Neutrophil (primary cell): ENCODE measurements at regions not wholly inside any gene's neighbourhood (a gene's known extent, or its start where the extent isn't known, plus 50 kb on each side); places are given as distances from the start of the nearest gene placed in this dataset.

Experiments used
- H3K27ac ChIP-seq: fragments of 200-600 bp; sonication (generic); 2 replicates; pipeline ENCODE4 v1.5.1; 2016; ENCODE audit warnings: mild to moderate bottlenecking, moderate library complexity
- H3K27me3 ChIP-seq: fragments of 200-600 bp; sonication (generic); 2 replicates; pipeline ENCODE4 v1.6.0; 2016; ENCODE audit warnings: mild to moderate bottlenecking
- H3K36me3 ChIP-seq: fragments of 200-600 bp; sonication (generic); 2 replicates; pipeline ENCODE4 v1.5.1; 2017
- H3K4me1 ChIP-seq, 2 experiments: fragments of 200-600 bp in 1 of 2; sonication (generic) in 1 of 2; 1 replicate in 1 of 2; 2 replicates in 1 of 2; pipeline versions ENCODE4 v1.5.1 to v1.6.1; 2013 to 2016; ENCODE audit warnings: low read depth in 1 of 2, low read length in 1 of 2, mild to moderate bottlenecking in 1 of 2, moderate library complexity in 1 of 2; ENCODE audit not compliant: control insufficient read depth in 1 of 2, insufficient read depth in 1 of 2
- H3K4me3 ChIP-seq, 2 experiments: fragments of 200-600 bp in 1 of 2; sonication (generic) in 1 of 2; 1 replicate in 1 of 2; 2 replicates in 1 of 2; pipeline ENCODE4 v1.5.1; 2013 to 2016; ENCODE audit warnings: low read depth in 1 of 2, low read length in 1 of 2, mild to moderate bottlenecking in 1 of 2, moderate library complexity in 1 of 2
- H3K9me3 ChIP-seq: fragments of 200-600 bp; sonication (generic); 2 replicates; pipeline ENCODE4 v1.5.1; 2016
- CTCF ChIP-seq: fragments of 200-600 bp; sonication (generic); IDR thresholded peaks from 2 replicates; pipeline ENCODE4 v1.5.1; 2016; ENCODE audit warnings: antibody characterized with exemption

- no peaks in the 10 kb centered on the region for H3K4me1 ChIP-seq
- no peak overlapping the region for H3K27ac ChIP-seq
- H3K36me3 ChIP-seq: no peaks in the 10 kb centered on the region
- no peak overlapping the region for H3K4me3 ChIP-seq
- no peaks in the 10 kb centered on the region for H3K27me3 ChIP-seq
- no peaks in the 10 kb centered on the region for H3K9me3 ChIP-seq
- no peak for TF ChIP-seq CTCF
These were observed 424.3 kb downstream of the KIF20B start for GRCh38 chr10:90125456-90126255.

- TF ChIP-seq CTCF: no peak
- no peaks in the 10 kb centered on the region for H3K36me3 ChIP-seq
These were observed 424.8 kb downstream of the KIF20B start for GRCh38 chr10:90126256-90126595.

GRCh38 chr10:90130321-90131086 lies 429.1 kb downstream of the KIF20B start:
- no peaks in the 10 kb centered on the region for H3K36me3 ChIP-seq
- TF ChIP-seq CTCF: no peak
- no peaks in the 10 kb centered on the region for H3K27me3 ChIP-seq
- no peak overlapping the region for H3K27ac ChIP-seq
- H3K4me1 ChIP-seq: no peaks in the 10 kb centered on the region
- peaks cover 3% of the 10 kb centered on the region for H3K9me3 ChIP-seq
- H3K4me3 ChIP-seq: no peak overlapping the region

More at GRCh38 chr10:90126256-90126595, 424.8 kb downstream of the KIF20B start:
- Histone ChIP-seq H3K9me3 (no peaks in the 10 kb centered on the region), H3K4me3 (no peak overlapping the region), H3K27ac (no peak overlapping the region), H3K27me3 (no peaks in the 10 kb centered on the region), H3K4me1 (no peaks in the 10 kb centered on the region)

DNA sequence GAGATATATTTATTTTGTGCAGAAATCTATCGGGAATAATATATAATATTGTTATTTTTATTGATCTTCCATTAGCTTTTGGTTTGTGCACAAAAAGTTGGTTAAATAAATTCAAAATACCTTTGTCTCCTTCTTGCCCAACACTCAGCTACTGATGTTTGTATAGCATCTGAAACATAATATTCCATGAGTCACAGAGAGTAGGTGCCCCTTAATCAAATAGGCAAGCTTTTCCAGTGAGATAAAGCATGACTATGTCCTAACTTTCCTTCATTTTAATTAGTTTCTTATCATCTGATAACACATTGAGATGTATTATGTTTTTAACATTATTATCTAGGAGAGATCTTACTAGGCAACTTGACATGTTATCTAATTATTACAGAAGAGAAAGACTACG lies 432.2 kb downstream of the KIF20B start:
- H3K9me3 ChIP-seq: peaks cover 20% of the 10 kb centered on the region
- no peaks in the 10 kb centered on the region for H3K4me1 ChIP-seq
- H3K27ac ChIP-seq: no peak overlapping the region
- no peak overlapping the region for H3K4me3 ChIP-seq
- no peaks in the 10 kb centered on the region for H3K27me3 ChIP-seq
- TF ChIP-seq CTCF: no peak
- no peaks in the 10 kb centered on the region for H3K36me3 ChIP-seq

- Histone ChIP-seq H3K9me3 (peaks cover 20% of the 10 kb centered on the region), H3K36me3 (no peaks in the 10 kb centered on the region), H3K27me3 (no peaks in the 10 kb centered on the region), H3K4me1 (no peaks in the 10 kb centered on the region), H3K4me3 (no peak overlapping the region), H3K27ac (no peak overlapping the region)
- TF ChIP-seq CTCF: no peak
These were observed 435.4 kb downstream of the KIF20B start for GRCh38 chr10:90136731-90137316.
